DOHH2 (cell line): ENCODE measurements at regions not wholly inside any gene's neighbourhood (a gene's known extent, or its start where the extent isn't known, plus 50 kb on each side); places are given as distances from the start of the nearest gene placed in this dataset.

Source experiments
- CTCF ChIP-seq: fragments of 200-600 bp; sonication (generic); IDR thresholded peaks from one replicate; pipeline ENCODE4 v1.5.1; 2014; ENCODE audit warnings: antibody characterized with exemption, mild to moderate bottlenecking, low read depth, low read length; ENCODE audit not compliant: poor library complexity, severe bottlenecking
- EZH2phosphoT487 ChIP-seq: fragments of 200-600 bp; sonication (generic); IDR thresholded peaks from 2 replicates; pipeline ENCODE4 v1.6.1; 2017; ENCODE audit warnings: borderline replicate concordance, mild to moderate bottlenecking, antibody characterized with exemption, low read length, moderate library complexity, mixed read lengths

GRCh38 chr10:83931669-83932068 lies 207.6 kb upstream of the GHITM start:
- TF ChIP-seq CTCF (no peak), EZH2phosphoT487 (no peak)
